T-helper 2 cell (primary cell): ENCODE measurements at regions not wholly inside any gene's neighbourhood (a gene's known extent, or its start where the extent isn't known, plus 50 kb on each side); places are given as distances from the start of the nearest gene placed in this dataset.
"Not testable (repeated sequence)": the region's sequence is repeated elsewhere in the genome, so short reads cannot be mapped to it uniquely, and the experiment has no call there.

Source experiments
- DNase-seq, 5 experiments: peaks; one replicate each; pipeline versions ENCODE4 v3.0.0 to v3.0.0-alpha.2; 2012 to 2022

GRCh38 chr12:60539592-60539991 is 943.8 kb downstream of the SLC16A7 start:
- no peak for DNase-seq

GRCh38 chr12:60568914-60569313 is 973.1 kb downstream of the SLC16A7 start:
- no peak for DNase-seq

GRCh38 chr12:60577607-60578006 is 981.8 kb downstream of the SLC16A7 start:
- DNase-seq: no peak

GRCh38 chr12:60587664-60588063 is 991.8 kb downstream of the SLC16A7 start:
- DNase-seq: not testable (repeated sequence)

GRCh38 chr12:60594035-60594711 is 998.3 kb downstream of the SLC16A7 start:
- no peak for DNase-seq

- no peak for DNase-seq
Observed at GRCh38 chr12:60602601-60603000, 1006.8 kb downstream of the SLC16A7 start.

GRCh38 chr12:60603475-60603874 is 1007.6 kb downstream of the SLC16A7 start:
- DNase-seq: not testable (repeated sequence)

- DNase-seq: no peak
Observed at GRCh38 chr12:60616400-60616799, 1020.6 kb downstream of the SLC16A7 start.

- DNase-seq: no peak
Observed at GRCh38 chr12:60630796-60631195, 1035.0 kb downstream of the SLC16A7 start.

GRCh38 chr12:60644076-60644475 is 1048.2 kb downstream of the SLC16A7 start:
- no peak for DNase-seq

GRCh38 chr12:60666895-60667294 is 1071.1 kb downstream of the SLC16A7 start:
- no peak for DNase-seq

GRCh38 chr12:60672949-60673348 is 1077.1 kb downstream of the SLC16A7 start:
- no peak for DNase-seq

- DNase-seq: no peak
Observed at GRCh38 chr12:60684988-60685655, 1089.3 kb downstream of the SLC16A7 start.

- no peak for DNase-seq
Observed at GRCh38 chr12:60689137-60689536, 1093.3 kb downstream of the SLC16A7 start.

- DNase-seq: no peak
Observed at GRCh38 chr12:60693019-60693626, 1097.3 kb downstream of the SLC16A7 start.

GRCh38 chr12:60704171-60704914 is 1108.5 kb downstream of the SLC16A7 start:
- DNase-seq: no peak

- DNase-seq: no peak
Observed at GRCh38 chr12:60710246-60710645, 1114.4 kb downstream of the SLC16A7 start.

GRCh38 chr12:60714141-60714900 is 1118.5 kb downstream of the SLC16A7 start:
- no peak for DNase-seq

GRCh38 chr12:60724475-60724874 is 1128.6 kb downstream of the SLC16A7 start:
- DNase-seq: no peak

- DNase-seq: no peak
Observed at GRCh38 chr12:60724984-60725383, 1129.2 kb downstream of the SLC16A7 start.

GRCh38 chr12:60752589-60752988 is 1156.8 kb downstream of the SLC16A7 start:
- no peak for DNase-seq

GRCh38 chr12:60758224-60758623 is 1162.4 kb downstream of the SLC16A7 start:
- no peak for DNase-seq

- no peak for DNase-seq
Observed at GRCh38 chr12:60760965-60761364, 1165.1 kb downstream of the SLC16A7 start.
